ENCODE measurements at regions not wholly inside any gene's neighbourhood (a gene's known extent, or its start where the extent isn't known, plus 50 kb on each side); places are given as distances from the start of the nearest gene placed in this dataset.

DNA sequence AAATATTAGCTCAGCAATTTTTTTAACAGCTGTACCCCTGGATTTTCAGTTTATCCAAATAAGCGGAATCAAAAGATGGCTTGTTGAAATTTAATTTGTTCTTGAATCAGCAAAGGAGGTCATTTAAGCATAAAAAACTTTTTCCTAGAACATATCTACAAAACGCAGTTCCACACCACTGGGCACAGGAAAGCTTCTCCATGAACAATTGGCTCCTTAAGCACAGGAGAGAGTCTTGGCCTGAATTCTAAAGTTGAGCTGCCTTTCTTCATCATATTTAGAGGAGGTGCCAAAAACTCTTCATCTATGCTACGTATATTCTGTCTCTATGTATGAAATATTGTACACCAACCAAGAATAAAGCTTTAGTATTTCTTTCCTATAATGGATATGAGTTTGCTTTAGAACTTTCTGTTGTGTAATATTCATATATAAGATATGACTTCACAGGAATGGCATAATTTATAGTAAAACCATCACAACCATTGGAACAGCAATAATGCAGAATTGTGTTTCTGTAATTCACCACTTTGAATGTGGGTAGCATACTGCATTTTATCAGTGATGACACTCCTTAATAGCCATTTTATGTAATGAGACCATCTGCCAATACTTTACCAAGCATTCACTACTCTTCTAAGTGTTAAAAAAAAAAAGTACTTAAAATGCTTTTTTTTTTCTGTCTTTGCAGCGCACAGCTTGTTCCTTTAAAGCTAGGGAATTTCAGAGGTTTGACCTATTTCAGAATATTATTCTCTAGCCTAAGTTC is 263.7 kb downstream of the SLITRK6 start:
- DNase-seq: no peak

- no peak for DNase-seq
Observed at GRCh38 chr13:85533911-85534310, 265.3 kb downstream of the SLITRK6 start.

- DNase-seq: no peak
Observed at GRCh38 chr13:85529218-85529594, 270.0 kb downstream of the SLITRK6 start.

- no peak for DNase-seq
Observed at GRCh38 chr13:85528491-85529217, 270.6 kb downstream of the SLITRK6 start.

DNA sequence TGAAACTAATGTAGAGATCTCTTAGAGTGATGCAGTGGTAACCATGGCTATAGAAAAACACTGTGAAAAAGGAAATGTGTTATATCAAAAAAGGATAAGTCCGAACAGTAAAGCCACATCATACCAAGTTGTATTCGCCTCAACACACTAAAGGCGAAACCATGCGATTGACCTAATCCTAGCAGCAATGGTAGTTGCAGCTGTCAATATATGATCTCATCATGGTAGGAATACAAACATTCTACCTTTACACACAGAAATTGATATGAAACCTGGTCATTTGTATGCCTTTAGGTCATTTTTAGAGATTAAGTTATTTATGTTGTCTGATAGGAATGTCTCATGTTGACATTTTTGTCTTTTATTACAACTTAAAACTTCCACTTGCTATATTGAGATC is 271.9 kb downstream of the SLITRK6 start:
- DNase-seq: no peak

DNA sequence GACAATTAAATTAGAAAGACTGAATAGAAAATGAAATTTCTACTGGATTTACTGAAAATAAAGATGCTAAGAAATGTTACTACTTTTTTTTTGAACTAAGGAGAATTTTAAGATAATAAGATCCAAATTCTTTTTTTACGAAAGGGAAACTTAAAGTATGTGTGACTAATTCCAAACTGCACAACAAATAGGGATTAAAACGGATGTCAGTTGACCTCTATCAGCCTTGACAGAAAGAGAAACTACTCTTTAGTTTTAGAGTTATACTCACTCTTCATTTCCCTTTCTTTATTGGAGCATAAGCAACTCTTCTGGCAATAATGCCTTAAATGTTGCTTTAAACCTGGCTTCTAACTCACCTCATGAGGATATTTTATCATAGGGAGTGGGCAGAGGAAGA is 273.8 kb downstream of the SLITRK6 start:
- DNase-seq: no peak

GRCh38 chr13:85521657-85522056 is 277.6 kb downstream of the SLITRK6 start:
- DNase-seq: no peak

DNA sequence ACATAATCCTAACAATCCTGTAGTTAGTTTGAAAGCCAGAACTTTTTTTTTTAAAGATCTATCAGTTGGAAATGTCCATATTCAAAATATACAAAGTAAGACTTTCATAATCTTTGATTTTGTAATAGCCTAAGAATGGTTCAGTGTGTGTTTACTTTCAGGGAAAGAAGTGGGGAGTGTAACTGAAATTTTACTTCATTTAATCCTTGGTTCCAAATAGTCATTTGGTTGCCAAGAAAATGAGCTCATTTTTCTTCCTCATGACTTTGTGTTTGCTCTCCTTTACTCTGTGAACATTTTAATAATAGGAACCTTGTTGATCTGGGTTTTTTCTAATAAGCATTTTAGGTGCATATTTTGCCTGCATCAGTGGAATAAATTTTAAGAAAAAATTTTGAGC is 278.8 kb downstream of the SLITRK6 start:
- no peak for DNase-seq

GRCh38 chr13:85519363-85519762 is 279.9 kb downstream of the SLITRK6 start:
- no peak for DNase-seq

GRCh38 chr13:85512421-85512820 is 286.8 kb downstream of the SLITRK6 start:
- no peak for DNase-seq

DNA sequence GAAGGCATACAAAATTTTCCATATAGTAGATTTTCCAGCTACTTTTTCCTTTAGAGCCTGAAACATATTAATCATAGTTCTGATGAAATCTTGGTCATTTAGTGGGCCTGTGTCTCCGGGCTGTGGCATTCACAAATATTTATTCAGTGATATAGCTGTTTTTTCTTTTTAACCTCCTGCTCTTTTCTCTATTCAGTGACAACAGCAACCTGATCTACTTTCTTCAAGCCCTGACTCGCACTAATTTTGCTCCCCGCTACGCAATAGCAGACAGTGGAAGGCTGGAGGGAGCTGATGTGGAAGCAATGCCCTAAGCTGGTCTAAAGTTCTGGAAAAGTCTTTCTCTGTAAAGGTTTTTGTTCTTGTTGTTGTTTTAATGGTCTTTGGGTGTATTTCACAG is 289.7 kb downstream of the SLITRK6 start:
- no peak for DNase-seq

- no peak for DNase-seq
Observed at GRCh38 chr13:85508683-85509329, 290.4 kb downstream of the SLITRK6 start.

DNA sequence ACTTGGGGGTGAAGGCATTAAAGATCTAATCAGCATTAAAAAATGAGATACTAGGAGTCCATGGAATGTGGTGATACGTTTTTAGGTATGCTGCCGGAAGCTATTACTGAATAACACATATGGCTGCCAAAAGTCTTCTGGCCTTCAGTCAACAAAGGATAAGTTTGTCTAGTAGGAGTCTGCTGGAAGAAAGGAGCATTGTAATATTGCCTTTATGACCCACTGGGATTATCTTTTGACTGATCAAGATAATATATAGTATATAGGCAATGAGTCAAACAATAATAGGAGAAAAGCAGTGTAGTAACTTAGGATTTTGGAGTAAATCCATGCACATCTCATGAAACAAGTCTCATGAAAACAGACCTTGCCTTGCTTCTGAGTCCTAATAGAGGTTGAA is 295.4 kb downstream of the SLITRK6 start:
- DNase-seq: no peak

GRCh38 chr13:85501616-85502015 is 297.6 kb downstream of the SLITRK6 start:
- DNase-seq: no peak

DNA sequence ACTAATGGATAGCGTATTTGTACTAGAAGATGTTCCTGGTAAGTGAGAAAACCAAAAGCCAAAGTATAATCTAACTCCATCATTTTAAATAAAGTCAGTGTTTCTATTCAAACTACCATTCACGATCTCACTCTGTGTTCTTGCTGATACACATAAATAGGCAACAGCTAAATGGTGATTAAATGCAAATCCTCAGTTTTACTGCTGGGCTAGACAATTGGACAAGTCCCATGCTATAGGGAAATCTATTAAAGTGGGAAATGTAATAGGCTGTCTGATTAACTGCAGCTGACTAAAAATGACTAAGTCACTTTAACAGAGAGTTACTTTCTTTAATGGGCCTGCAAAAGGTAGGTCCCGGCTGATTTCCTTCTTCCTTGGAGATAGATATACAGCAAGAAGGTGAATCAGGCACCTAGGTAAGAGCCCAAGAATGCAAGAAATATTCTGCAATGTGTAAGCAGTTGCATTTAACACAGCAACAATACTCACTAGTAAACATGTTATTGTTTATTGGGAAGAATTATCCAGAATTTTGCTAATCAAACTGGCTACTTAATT is 298.4 kb downstream of the SLITRK6 start:
- DNase-seq: no peak

DNA sequence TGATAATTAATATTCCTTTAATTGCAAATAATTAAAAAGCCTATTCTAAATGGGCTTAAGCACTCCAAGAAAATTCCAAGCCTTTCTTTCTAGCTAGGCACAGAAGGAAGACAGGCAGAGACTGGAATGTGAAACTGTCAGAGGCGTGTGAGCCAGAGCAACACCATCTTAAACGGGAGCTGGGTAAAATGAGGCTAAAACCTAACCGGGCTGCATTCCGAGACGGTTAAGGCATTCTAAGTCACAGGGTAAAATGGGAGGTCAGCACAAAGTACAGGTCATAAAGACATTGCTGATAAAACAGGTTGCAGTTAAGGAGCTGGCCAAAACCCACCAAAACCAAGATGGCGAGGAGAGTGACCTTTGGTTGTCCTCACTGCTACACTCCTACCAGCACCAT is 300.4 kb downstream of the SLITRK6 start:
- no peak for DNase-seq

GRCh38 chr13:85497652-85498051 is 301.6 kb downstream of the SLITRK6 start:
- DNase-seq: no peak

GRCh38 chr13:85492283-85492682 is 306.9 kb downstream of the SLITRK6 start:
- no peak for DNase-seq

GRCh38 chr13:85486663-85487062 is 312.6 kb downstream of the SLITRK6 start:
- no peak for DNase-seq

DNA sequence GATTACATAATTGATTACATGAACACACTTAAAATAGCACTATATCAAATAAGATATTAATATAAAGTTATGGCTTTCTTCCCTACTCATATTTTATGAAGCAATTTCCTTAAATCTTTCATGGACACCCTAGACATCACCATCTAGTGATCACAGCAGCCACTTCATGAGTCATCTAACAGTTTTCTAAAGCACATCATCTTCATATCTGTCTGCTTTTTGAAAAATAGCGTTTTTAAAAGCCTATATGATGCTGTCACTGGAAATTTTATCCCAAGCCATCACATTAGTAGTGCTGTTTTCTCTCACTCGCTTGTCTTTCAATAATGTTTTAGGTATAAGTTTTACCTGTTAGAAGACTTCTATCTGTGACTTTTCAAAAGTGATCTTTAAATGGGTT is 326.1 kb downstream of the SLITRK6 start:
- DNase-seq: no peak

DNA sequence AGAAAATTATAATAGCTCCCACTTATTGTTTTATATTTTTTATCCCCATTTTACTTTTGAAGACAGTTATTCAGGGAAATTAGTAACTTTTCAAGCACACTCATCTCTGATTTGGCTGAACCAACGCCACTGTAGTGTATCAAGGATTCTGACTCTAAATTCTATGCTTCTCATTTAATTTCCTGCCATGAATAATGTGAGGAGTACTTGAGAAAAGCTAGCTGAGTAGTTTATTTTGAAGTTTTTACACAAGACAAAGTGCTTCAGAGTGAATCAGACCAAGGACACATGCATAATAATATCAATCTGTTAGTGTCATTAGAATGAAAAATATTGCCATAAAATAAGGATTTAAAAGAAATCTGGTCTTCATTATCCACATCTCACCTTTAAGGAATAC is 329.9 kb downstream of the SLITRK6 start:
- DNase-seq: no peak

GRCh38 chr13:85462792-85463425 is 336.3 kb downstream of the SLITRK6 start:
- no peak for DNase-seq

DNA sequence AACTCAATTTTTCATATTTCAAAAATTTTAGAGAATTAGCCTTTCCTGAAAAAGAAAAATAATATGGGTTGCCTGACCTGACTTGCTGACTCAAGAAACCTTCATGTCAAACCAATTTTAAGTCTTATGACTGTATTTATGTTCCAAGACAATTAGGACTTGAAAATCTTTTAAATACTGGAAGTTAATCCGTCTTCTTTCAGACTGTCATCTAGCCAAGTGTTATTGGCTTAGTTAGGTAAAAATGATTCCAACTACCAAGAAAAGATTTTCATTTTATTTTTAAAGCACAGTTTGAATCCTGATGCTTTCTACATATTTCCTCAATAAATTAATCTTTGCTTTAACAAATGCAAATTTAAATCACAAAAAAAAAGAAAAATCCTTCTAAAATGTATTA is 337.6 kb downstream of the SLITRK6 start:
- no peak for DNase-seq
